ENCODE measurements at regions not wholly inside any gene's neighbourhood (a gene's known extent, or its start where the extent isn't known, plus 50 kb on each side); places are given as distances from the start of the nearest gene placed in this dataset.

GRCh38 chr1:194073833-194074232 is 887.4 kb upstream of the B3GALT2 start:
- TF ChIP-seq CTCF (IDR thresholded peaks at IDR 0.05; ENCODE audit: low read depth, low read length, poor library complexity, severe bottlenecking) (no peak), EZH2phosphoT487 (IDR thresholded peaks at IDR 0.05; ENCODE audit: borderline replicate concordance, low read length) (no peak)
